KBM-7 (cell line): ENCODE measurements at regions not wholly inside any gene's neighbourhood (a gene's known extent, or its start where the extent isn't known, plus 50 kb on each side); places are given as distances from the start of the nearest gene placed in this dataset.
A peak's percentile ranks its signal among the peaks of the same experiment; 100 is the strongest.
"Not testable (repeated sequence)": the region's sequence is repeated elsewhere in the genome, so short reads cannot be mapped to it uniquely, and the experiment has no call there.

Experiments
- DNase-seq: peaks from one replicate; pipeline ENCODE4 v3.0.0-alpha.2; 2015
- in situ Hi-C: fragments of 300-500 bp; cut with MboI; formaldehyde crosslinking; loops from 2 replicates; pipeline ENCODE4 v1.14.3; 2020; ENCODE audit warnings: low sequenced_read_pairs, low pct_unique_long_range_greater_than_20kb, mixed read lengths

DNA sequence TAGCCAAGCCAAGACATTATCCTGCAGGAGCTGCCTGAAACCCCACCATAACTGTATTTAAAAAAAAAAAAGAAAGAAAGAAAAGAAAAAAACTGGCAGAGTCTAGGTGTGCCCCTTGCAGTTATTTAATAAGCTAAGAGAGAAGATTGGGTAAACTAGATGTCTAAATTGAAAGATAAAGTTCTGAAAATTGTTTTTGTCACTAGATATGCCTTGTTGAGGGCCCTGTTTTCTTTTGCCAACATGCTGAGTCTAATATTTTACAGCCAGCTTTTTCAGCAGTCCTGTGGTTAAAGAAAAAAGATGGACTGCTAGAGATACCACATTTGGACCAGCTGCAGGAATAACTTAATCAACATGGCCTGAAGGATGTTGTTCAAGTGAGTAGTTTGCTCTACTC lies 116.3 kb upstream of the TCF21 start:
- no peak for DNase-seq
- in situ Hi-C loops = no loop called here

DNA sequence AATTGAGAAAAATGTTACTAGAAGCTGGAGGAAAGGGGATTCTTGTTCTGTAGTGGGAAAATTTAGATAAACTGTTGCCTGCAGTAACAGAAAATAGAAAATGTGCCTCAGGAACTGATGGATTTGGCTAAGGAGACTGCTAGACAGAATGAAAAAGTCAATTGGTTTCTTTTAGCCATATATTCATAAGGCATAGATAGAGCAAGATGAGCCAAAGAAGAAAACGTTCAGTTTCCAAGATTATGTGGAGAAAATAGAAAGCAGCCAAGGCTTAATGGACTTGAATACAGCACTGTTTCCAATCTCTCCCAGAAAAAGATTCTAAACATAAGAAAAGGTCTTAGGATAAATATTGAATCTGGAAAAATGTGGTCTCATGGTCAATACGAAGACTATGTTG lies 115.1 kb upstream of the TCF21 start:
- in situ Hi-C loops = no loop called here
- no peak for DNase-seq

- in situ Hi-C loops = no loop called here
- DNase-seq = peak; percentile 4
Observed at GRCh38 chr6:133774356-133774755, 114.6 kb upstream of the TCF21 start.

GRCh38 chr6:133778414-133779130 lies 110.3 kb upstream of the TCF21 start:
- in situ Hi-C loops = no loop called here
- DNase-seq = no peak

- no peak for DNase-seq
- in situ Hi-C loops = no loop called here
Observed at GRCh38 chr6:133779916-133780695, 108.8 kb upstream of the TCF21 start.

DNA sequence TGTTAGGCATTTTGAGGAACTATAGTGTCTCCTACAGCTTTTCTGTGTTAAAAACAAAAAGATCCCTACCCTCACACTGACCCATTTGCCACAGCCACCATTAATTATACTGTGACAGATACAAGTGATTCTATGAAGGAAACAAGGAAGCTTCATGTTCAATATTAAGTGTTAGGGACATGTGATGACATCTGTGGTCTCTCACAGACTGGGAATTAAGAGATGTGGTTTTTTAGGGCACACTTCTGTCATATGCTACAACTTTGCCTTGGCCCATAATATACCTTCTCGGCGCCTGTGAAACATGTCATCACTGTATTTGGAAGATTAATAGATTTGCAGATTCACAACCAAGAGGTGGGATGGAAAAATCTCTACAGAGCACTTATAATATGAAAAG lies 102.9 kb upstream of the TCF21 start:
- in situ Hi-C loops = no loop called here
- no peak for DNase-seq

DNA sequence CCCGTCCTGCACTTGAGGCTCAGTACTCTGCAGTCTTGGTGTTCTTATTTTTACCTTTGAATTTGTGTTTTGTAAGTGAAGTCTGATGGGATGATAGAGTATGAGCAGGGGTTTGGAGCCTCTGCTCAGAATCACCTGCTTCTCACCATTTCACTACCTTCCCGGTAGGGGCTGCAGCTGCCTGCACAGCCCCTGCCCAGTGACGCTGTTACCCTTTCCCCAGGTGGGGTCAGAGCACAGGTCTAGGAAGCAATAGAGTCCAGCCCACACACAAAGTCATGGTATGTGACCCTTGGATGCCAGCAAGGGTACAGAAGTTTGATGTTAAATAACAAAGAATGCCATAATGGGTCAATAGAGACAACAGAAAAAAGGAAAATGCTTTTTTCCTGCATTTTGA lies 101.8 kb upstream of the TCF21 start:
- DNase-seq = no peak
- in situ Hi-C loops = no loop called here

- DNase-seq = no peak
- in situ Hi-C loops = no loop called here
Observed at GRCh38 chr6:133787859-133788505, 100.9 kb upstream of the TCF21 start.

DNA sequence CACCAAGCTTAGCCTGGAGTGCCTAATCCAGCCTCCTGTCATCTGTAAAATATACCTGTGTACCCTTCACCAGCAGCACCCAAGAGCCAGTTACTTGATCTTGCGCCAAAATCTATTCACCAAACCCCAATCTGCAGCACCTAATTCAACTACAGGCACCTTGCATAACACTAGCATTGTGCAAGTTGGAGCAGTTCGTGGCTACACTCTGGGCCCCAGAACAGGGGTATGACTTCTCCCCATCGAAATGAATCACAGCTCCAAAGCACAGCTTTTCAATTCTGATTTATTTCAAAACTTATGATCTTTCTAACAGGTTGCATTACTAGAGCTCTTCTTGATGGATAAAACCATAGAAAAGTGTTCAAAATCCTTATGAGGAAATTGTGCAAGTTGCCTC lies 100.4 kb upstream of the TCF21 start:
- in situ Hi-C loops = no loop called here
- DNase-seq = no peak

- DNase-seq, in situ Hi-C loops: not testable (repeated sequence)
Observed at GRCh38 chr6:133789449-133789848, 99.5 kb upstream of the TCF21 start.

- in situ Hi-C loops, DNase-seq: not testable (repeated sequence)
Observed at GRCh38 chr6:133790756-133791155, 98.2 kb upstream of the TCF21 start.

DNA sequence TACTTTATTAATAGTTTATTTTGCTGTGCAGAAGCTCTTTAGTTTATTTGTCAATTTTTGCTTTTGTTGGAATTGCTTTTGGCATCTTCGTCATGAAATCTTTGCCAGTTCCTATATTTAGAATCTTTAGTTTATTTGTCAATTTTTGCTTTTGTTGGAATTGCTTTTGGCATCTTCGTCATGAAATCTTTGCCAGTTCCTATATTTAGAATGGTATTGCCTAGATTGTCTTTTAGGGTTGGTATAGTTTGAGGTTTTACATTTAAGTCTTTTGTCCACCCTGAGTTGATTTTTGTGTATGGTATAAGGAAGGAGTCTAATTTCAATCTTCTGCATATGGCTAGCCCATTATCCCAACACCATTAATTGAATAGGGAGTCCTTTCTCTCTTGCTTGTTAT lies 93.9 kb upstream of the TCF21 start:
- in situ Hi-C loops, DNase-seq: not testable (repeated sequence)

DNA sequence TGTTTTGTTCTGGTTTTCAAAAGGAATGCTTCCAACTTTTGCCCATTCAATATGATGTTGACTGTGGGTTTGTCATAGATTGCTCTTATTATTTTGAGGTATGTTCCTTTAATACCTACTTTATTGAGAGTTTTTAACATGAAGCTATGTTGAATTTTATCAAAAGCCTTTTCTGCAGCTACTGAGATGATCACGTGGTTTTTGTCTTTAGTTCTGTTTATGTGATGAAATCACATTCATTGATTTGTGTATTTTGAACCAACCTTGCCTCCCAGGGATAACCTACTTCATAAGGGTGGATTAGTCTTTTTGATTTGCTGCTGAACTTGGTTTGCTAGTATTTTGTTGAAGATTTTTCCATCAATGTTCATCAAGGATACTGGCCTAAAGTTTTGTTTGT lies 92.7 kb upstream of the TCF21 start:
- in situ Hi-C loops = no loop called here
- DNase-seq = no peak

- no peak for DNase-seq
- in situ Hi-C loops = no loop called here
Observed at GRCh38 chr6:133799043-133799442, 89.9 kb upstream of the TCF21 start.

DNA sequence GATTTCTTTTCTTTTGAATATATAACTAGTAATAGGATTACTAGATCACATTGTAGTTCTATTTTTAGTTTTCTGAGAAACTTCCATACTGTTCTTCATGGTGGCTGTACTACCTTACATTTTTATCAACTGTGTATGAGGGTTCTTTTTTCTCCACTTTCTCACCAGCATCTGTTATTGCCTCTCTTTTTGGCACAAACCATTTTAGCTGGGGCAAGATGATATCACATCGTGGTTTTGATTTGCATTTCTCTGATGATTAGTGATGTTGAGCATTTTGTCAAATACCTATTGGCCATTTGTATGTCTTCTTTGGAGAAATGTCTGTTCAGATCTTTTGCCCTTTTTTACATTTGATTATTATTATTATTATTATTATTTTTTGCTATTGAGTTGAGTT lies 86.1 kb upstream of the TCF21 start:
- DNase-seq = no peak
- in situ Hi-C loops = no loop called here

DNA sequence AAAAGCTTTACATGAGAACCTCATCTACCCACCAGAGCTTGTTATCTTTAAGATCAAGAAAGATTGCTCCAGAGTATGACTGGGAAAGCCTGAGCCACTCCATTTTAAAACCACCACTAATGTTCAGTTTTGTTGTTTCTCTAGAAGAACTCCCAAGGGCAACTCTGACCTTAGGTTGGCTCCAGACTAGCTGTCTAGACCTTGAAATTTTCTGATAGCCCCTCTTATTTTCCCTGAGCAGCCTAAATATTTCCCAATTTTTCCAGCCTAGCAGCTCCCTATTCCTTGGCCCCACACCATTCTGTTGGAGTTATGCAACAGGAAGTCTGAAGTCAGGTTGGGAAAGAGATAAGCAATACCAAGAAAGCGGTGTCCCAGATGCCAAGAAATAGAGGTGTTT lies 84.6 kb upstream of the TCF21 start:
- in situ Hi-C loops = no loop called here
- peak; percentile 0 for DNase-seq

- in situ Hi-C loops = no loop called here
- no peak for DNase-seq
Observed at GRCh38 chr6:133805876-133806275, 83.0 kb upstream of the TCF21 start.

GRCh38 chr6:133806382-133807140 lies 82.4 kb upstream of the TCF21 start:
- in situ Hi-C loops = no loop called here
- DNase-seq = no peak

DNA sequence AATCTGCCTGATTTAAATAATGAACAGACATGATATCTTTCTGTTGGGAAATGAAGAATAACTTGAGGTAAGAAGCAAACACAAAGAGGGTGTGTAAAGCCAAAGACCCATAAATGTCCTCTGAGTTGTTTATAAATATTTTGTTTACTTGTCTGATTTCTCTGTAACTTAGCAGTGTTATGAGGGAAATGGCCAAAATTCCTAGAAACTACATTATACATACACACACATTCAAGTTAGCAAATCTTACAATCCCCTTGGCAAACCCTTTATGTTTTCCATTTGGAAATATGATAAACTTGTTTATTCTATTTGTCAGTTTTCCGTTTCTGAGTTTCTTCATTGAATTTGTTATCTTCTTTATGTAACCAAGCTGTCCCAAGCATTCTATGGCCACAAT lies 81.4 kb upstream of the TCF21 start:
- no peak for DNase-seq
- in situ Hi-C loops = no loop called here

- no peak for DNase-seq
- in situ Hi-C loops = no loop called here
Observed at GRCh38 chr6:133809406-133809805, 79.5 kb upstream of the TCF21 start.
